HEK293T (cell line): ENCODE measurements at regions not wholly inside any gene's neighbourhood (a gene's known extent, or its start where the extent isn't known, plus 50 kb on each side); places are given as distances from the start of the nearest gene placed in this dataset.

Experiments used
- CTBP1 ChIP-seq: fragments of 450-650 bp; IDR thresholded peaks from 2 replicates; pipeline ENCODE4 v1.6.1; 2016; ENCODE audit warnings: borderline replicate concordance
- HDGF ChIP-seq: fragments of 450-650 bp; IDR thresholded peaks from 2 replicates; pipeline ENCODE4 v1.6.1; 2017; ENCODE audit warnings: antibody characterized with exemption, borderline replicate concordance

DNA sequence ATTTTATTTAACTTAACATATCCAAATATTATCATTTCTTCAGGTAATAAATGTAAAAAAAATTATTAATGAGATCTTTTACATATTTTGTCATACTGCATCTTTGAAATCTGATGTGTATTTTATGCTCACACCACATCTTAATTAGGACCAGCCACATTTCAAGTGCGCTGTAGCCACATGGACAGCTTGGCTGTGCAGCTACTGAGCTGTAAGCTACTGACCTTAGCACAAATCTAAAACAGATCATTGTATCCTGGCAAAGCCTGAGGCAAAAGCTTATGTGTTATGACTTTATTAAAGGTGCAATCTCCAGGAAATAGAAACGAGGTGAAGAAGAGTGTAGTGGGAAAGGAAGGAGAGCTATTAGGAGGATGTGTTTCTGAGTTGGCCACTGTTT, 126.7 kb upstream of the UBE2E2 start:
- no peak for TF ChIP-seq CTBP1
- TF ChIP-seq HDGF, result no peak
